NT2/D1 (cell line): ENCODE measurements at regions not wholly inside any gene's neighbourhood (a gene's known extent, or its start where the extent isn't known, plus 50 kb on each side); places are given as distances from the start of the nearest gene placed in this dataset.

Experiments
- SUZ12 ChIP-seq: IDR thresholded peaks from 2 replicates; pipeline ENCODE4 v1.6.1; 2011; ENCODE audit not compliant: insufficient read length, insufficient read depth; ENCODE audit errors: extremely low read depth
- YY1 ChIP-seq: IDR thresholded peaks from 2 replicates; pipeline ENCODE4 v1.6.1; 2011; ENCODE audit not compliant: insufficient read length, insufficient read depth
- ZNF274 ChIP-seq: IDR thresholded peaks from 2 replicates; pipeline ENCODE4 v1.6.1; 2011; ENCODE audit warnings: mild to moderate bottlenecking, low read depth, low read length

- TF ChIP-seq SUZ12, result no peak
- no peak for TF ChIP-seq ZNF274
- TF ChIP-seq YY1, result no peak
Measured at GRCh38 chr17:11031787-11032186, 193.9 kb upstream of the PIRT start.
